PC-9 (cell line): ENCODE measurements at regions not wholly inside any gene's neighbourhood (a gene's known extent, or its start where the extent isn't known, plus 50 kb on each side); places are given as distances from the start of the nearest gene placed in this dataset.

ENCODE experiments used
- BruUV-seq: library from RNA; stranded (reverse); fragments of 400-500 nt; replicated peaks from 2 replicates; lab custom pipeline; 2021; lab: Mats Ljungman, UMichigan
- CTCF ChIA-PET: fragments of 300-600 bp; sonication (Branson Sonifier 250); formaldehyde crosslinking; loops from one replicate; lab custom pipeline; 2022; ENCODE audit warnings: antibody characterized with exemption; lab: Charles Lee
- POLR2A ChIA-PET: fragments of 300-600 bp; sonication (Branson Sonifier 250); formaldehyde crosslinking; loops from one replicate; lab custom pipeline; 2022; ENCODE audit warnings: antibody characterized with exemption; ENCODE audit not compliant: unreplicated experiment; lab: Charles Lee
- DNase-seq, 2 experiments: peaks; one replicate each; pipeline versions ENCODE4 v3.0.0 to v3.0.0-alpha.2; 2015 to 2022; ENCODE audit warnings: mixed read lengths in 1 of 2
- H2AFZ ChIP-seq: fragments of 200-600 bp; sonication (generic); 2 replicates; pipeline ENCODE4 v1.8.1; 2017; ENCODE audit warnings: antibody characterized with exemption
- H3F3A ChIP-seq: fragments of 200-600 bp; sonication (generic); 2 replicates; pipeline ENCODE4 v1.8.1; 2017; ENCODE audit warnings: antibody characterized with exemption, mild to moderate bottlenecking, low read depth; ENCODE audit not compliant: insufficient read depth
- H3K27ac ChIP-seq: fragments of 200-600 bp; sonication (generic); 2 replicates; pipeline ENCODE4 v1.6.1; 2016; ENCODE audit warnings: mixed run types
- H3K27me3 ChIP-seq: fragments of 200-600 bp; sonication (generic); 2 replicates; pipeline ENCODE4 v1.6.1; 2016; ENCODE audit warnings: low read depth, mixed run types; ENCODE audit not compliant: insufficient read depth
- H3K36me3 ChIP-seq: fragments of 200-600 bp; sonication (generic); 2 replicates; pipeline ENCODE4 v1.6.1; 2016; ENCODE audit warnings: low read depth, mixed run types
- H3K4me1 ChIP-seq: fragments of 200-600 bp; sonication (generic); replicated peaks from 2 replicates; pipeline ENCODE4 v1.6.1; 2016; ENCODE audit warnings: mixed run types; ENCODE audit not compliant: insufficient read depth
- H3K4me2 ChIP-seq: fragments of 200-600 bp; sonication (generic); 2 replicates; pipeline ENCODE4 v1.6.1; 2017; ENCODE audit warnings: mixed run types
- H3K4me3 ChIP-seq: fragments of 200-600 bp; sonication (generic); 2 replicates; pipeline ENCODE4 v1.6.1; 2016; ENCODE audit warnings: mixed run types
- H3K79me2 ChIP-seq: fragments of 200-600 bp; sonication (generic); 2 replicates; pipeline ENCODE4 v1.6.1; 2017; ENCODE audit warnings: low read depth, mixed run types
- H3K9me2 ChIP-seq: fragments of 200-600 bp; sonication (generic); 2 replicates; pipeline ENCODE4 v1.8.1; 2017; ENCODE audit warnings: mild to moderate bottlenecking; ENCODE audit not compliant: insufficient read depth
- H3K9me3 ChIP-seq: fragments of 200-600 bp; sonication (generic); 2 replicates; pipeline ENCODE4 v1.8.1; 2016; ENCODE audit warnings: low read depth; ENCODE audit not compliant: insufficient read depth
- H4K20me1 ChIP-seq: fragments of 200-600 bp; sonication (generic); 2 replicates; pipeline ENCODE4 v1.8.1; 2017; ENCODE audit not compliant: insufficient read depth
- EZH2 ChIP-seq: fragments of 200-600 bp; sonication (generic); IDR thresholded peaks from 2 replicates; pipeline ENCODE4 v1.8.0; 2017; ENCODE audit warnings: antibody characterized with exemption, low read depth
- intact Hi-C: fragments of 100-400 bp; cut with micrococcal nuclease; formaldehyde crosslinking; loops from one replicate; pipeline ENCODE4 v1.10.0; 2022; ENCODE audit not compliant: unreplicated experiment
- TF ChIP-seq, protein P1 (sequence below): fragments of 200-600 bp; sonication (generic); conservative IDR thresholded peaks from 2 replicates; pipeline ENCODE4 v1.6.1; 2017; ENCODE audit warnings: mixed run types, antibody characterized with exemption, mild to moderate bottlenecking, moderate library complexity

GRCh38 chr6:144335311-144335861 lies 50.3 kb downstream of the UTRN start:
- no peak for TF ChIP-seq EZH2
- TF ChIP-seq, protein P1, sequence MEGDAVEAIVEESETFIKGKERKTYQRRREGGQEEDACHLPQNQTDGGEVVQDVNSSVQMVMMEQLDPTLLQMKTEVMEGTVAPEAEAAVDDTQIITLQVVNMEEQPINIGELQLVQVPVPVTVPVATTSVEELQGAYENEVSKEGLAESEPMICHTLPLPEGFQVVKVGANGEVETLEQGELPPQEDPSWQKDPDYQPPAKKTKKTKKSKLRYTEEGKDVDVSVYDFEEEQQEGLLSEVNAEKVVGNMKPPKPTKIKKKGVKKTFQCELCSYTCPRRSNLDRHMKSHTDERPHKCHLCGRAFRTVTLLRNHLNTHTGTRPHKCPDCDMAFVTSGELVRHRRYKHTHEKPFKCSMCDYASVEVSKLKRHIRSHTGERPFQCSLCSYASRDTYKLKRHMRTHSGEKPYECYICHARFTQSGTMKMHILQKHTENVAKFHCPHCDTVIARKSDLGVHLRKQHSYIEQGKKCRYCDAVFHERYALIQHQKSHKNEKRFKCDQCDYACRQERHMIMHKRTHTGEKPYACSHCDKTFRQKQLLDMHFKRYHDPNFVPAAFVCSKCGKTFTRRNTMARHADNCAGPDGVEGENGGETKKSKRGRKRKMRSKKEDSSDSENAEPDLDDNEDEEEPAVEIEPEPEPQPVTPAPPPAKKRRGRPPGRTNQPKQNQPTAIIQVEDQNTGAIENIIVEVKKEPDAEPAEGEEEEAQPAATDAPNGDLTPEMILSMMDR, result no peak
- intact Hi-C loops, result no loop called here
- no peak overlapping the region for H3K27ac ChIP-seq
- no TSS peak for BruUV-seq
- H3K27me3 ChIP-seq, result no peaks in the 10 kb centered on the region
- peaks cover 25% of the 10 kb centered on the region for H3K4me1 ChIP-seq
- no peak overlapping the region for H3K4me2 ChIP-seq
- DNase-seq, result no peak
- H3K79me2 ChIP-seq, result peaks cover 82% of the 10 kb centered on the region
- POLR2A ChIA-PET, result interaction anchor here (0.5 kb wide), 1 partner anchor 653 kb away, joined by 9 read pairs; no protein-coding TSS in a partner anchor
- no peaks in the 10 kb centered on the region for H4K20me1 ChIP-seq
- no peaks in the 10 kb centered on the region for H3K9me3 ChIP-seq
- peaks cover 4% of the 10 kb centered on the region; the same call in 1 of the 2 replicates for H3K9me2 ChIP-seq
- H3K4me3 ChIP-seq, result no peak overlapping the region
- H2AFZ ChIP-seq, result no peak overlapping the region
- H3K36me3 ChIP-seq, result no peaks in the 10 kb centered on the region
- peaks cover 7% of the 10 kb centered on the region for H3F3A ChIP-seq
- CTCF ChIA-PET, result no interaction called here

- DNase-seq, result no peak
- no peaks in the 10 kb centered on the region for H3K9me3 ChIP-seq
- CTCF ChIA-PET, result no interaction called here
- H3K4me2 ChIP-seq, result no peak overlapping the region
- H3K4me1 ChIP-seq, result peaks cover 30% of the 10 kb centered on the region
- peaks cover 4% of the 10 kb centered on the region for H3F3A ChIP-seq
- POLR2A ChIA-PET, result interaction anchor here (0.5 kb wide), 1 partner anchor 653 kb away, joined by 9 read pairs; no protein-coding TSS in a partner anchor
- H3K9me2 ChIP-seq, result peaks cover 4% of the 10 kb centered on the region; the same call in 1 of the 2 replicates
- H4K20me1 ChIP-seq, result no peaks in the 10 kb centered on the region
- no peak for TF ChIP-seq EZH2
- TF ChIP-seq, protein P1, result no peak
- H3K27me3 ChIP-seq, result no peaks in the 10 kb centered on the region
- H3K79me2 ChIP-seq, result peaks cover 84% of the 10 kb centered on the region
- no peaks in the 10 kb centered on the region for H3K36me3 ChIP-seq
- H2AFZ ChIP-seq, result no peak overlapping the region
- no peak overlapping the region for H3K27ac ChIP-seq
- intact Hi-C loops, result no loop called here
- no peak overlapping the region for H3K4me3 ChIP-seq
- no TSS peak for BruUV-seq
These were observed 50.8 kb downstream of the UTRN start for GRCh38 chr6:144335914-144336313.

DNA sequence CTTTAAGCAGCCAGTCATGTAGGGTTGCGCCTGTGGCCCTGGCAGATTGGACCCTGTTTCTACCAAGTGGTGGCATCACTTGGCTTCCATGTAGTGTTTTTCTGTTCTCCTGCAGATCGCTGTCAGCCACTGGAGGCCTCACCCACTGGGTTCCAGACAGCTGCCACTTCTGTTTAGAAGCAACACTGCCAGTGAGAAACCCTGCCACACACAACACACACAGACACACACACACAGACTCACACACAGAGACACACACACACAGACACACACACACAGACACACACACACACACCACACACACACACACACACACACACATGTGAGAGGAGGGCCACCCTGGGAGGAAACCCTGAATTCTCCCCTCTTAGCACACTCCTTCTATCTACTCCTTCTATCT lies 51.8 kb downstream of the UTRN start:
- Histone ChIP-seq H3K9me2 (peaks cover 4% of the 10 kb centered on the region; the same call in 1 of the 2 replicates), H3K4me3 (no peak overlapping the region), H3F3A (no peaks in the 10 kb centered on the region), H3K4me2 (no peak overlapping the region), H4K20me1 (no peaks in the 10 kb centered on the region), H3K79me2 (peaks cover 84% of the 10 kb centered on the region), H2AFZ (no peak overlapping the region), H3K36me3 (no peaks in the 10 kb centered on the region), H3K27me3 (no peaks in the 10 kb centered on the region), H3K4me1 (peaks cover 31% of the 10 kb centered on the region), H3K9me3 (no peaks in the 10 kb centered on the region), H3K27ac (no peak overlapping the region)
- TF ChIP-seq EZH2, result no peak
- TF ChIP-seq, protein P1, result no peak
- ChIA-PET POLR2A (interaction anchor here (0.5 kb wide), 1 partner anchor 13 kb away, joined by 4 read pairs; no protein-coding TSS in a partner anchor), CTCF (interaction anchor here (0.5 kb wide), 1 partner anchor 147 kb away, joined by 8 read pairs; no protein-coding TSS in a partner anchor)
- intact Hi-C loops, result no loop called here
- DNase-seq, result no peak
- no TSS peak for BruUV-seq
